Loucy (cell line): ENCODE measurements at regions not wholly inside any gene's neighbourhood (a gene's known extent, or its start where the extent isn't known, plus 50 kb on each side); places are given as distances from the start of the nearest gene placed in this dataset.

ENCODE experiments used
- CTCF ChIP-seq: fragments of 200-600 bp; sonication (generic); conservative IDR thresholded peaks from 2 replicates; pipeline ENCODE4 v1.5.1; 2014; ENCODE audit warnings: mild to moderate bottlenecking, antibody characterized with exemption, low read length
- EZH2phosphoT487 ChIP-seq: fragments of 200-600 bp; IDR thresholded peaks from 2 replicates; pipeline ENCODE4 v1.6.1; 2018; ENCODE audit warnings: antibody characterized with exemption, mild to moderate bottlenecking, moderate library complexity, borderline replicate concordance

- TF ChIP-seq CTCF, result no peak
- TF ChIP-seq EZH2phosphoT487, result no peak
These were observed 523.5 kb upstream of the ZEB2 start for GRCh38 chr2:145043399-145043834.
